ENCODE measurements at regions not wholly inside any gene's neighbourhood (a gene's known extent, or its start where the extent isn't known, plus 50 kb on each side); places are given as distances from the start of the nearest gene placed in this dataset.
A peak's percentile ranks its signal among the peaks of the same experiment; 100 is the strongest.
"Not testable (repeated sequence)": the region's sequence is repeated elsewhere in the genome, so short reads cannot be mapped to it uniquely, and the experiment has no call there.

- H3K27ac Mint-ChIP-seq, H3K9me3 Mint-ChIP-seq, H3K4me1 Mint-ChIP-seq, H3K36me3 Mint-ChIP-seq, POLR2A ChIA-PET, H3K4me3 Mint-ChIP-seq, CTCF ChIA-PET: not testable (repeated sequence)
- peaks cover 47% of the 10 kb centered on the region for H3K27me3 Mint-ChIP-seq (ENCODE audit: low read depth)
- peak; percentile 74 for DNase-seq (ENCODE audit: low spot score)
- peak; percentile 37 for ATAC-seq
Measured at GRCh38 chr9:41269054-41269453, 79.9 kb upstream of the ZNG1F start.

- H3K4me3 Mint-ChIP-seq, result peak overlapping the region; percentile 49
- DNase-seq (ENCODE audit: low spot score) (peak; percentile 26), ATAC-seq (peak; percentile 59)
- POLR2A ChIA-PET, H3K36me3 Mint-ChIP-seq, CTCF ChIA-PET, H3K4me1 Mint-ChIP-seq, H3K27ac Mint-ChIP-seq, H3K9me3 Mint-ChIP-seq: not testable (repeated sequence)
- H3K27me3 Mint-ChIP-seq (ENCODE audit: low read depth), result peaks cover 40% of the 10 kb centered on the region
Measured at GRCh38 chr9:41266602-41267001, 77.5 kb upstream of the ZNG1F start.

DNA sequence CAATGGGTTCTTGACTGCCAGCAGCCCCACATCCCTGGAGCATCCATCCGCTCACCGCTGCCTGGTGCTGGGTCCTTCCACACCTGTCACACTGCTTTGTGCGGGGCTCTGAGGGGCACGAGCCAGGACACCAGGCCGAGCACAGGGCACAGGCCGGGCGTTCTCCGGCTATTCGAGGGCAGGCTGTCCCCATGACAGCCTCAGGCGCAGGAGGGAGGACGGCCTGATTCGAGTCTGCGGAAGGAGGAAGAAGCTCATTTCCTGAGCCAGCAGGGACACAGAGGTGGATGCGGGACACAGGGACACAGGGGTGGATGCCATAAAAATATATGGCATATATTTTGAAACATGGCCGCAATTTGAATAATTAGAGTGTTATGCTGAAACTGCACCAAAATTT, 76.9 kb upstream of the ZNG1F start:
- H3K27me3 Mint-ChIP-seq (ENCODE audit: low read depth), result peaks cover 34% of the 10 kb centered on the region
- CTCF ChIA-PET, POLR2A ChIA-PET, H3K27ac Mint-ChIP-seq, H3K36me3 Mint-ChIP-seq, H3K9me3 Mint-ChIP-seq, H3K4me1 Mint-ChIP-seq: not testable (repeated sequence)
- DNase-seq (ENCODE audit: low spot score), result peak; percentile 66
- H3K4me3 Mint-ChIP-seq, result peak overlapping the region; percentile 43; the same call in 1 of the 2 replicates
- peak; percentile 91 for ATAC-seq

GRCh38 chr9:41251973-41252372, 62.9 kb upstream of the ZNG1F start:
- H3K27ac Mint-ChIP-seq; ATAC-seq; H3K4me3 Mint-ChIP-seq; POLR2A ChIA-PET; H3K4me1 Mint-ChIP-seq; CTCF ChIA-PET; H3K27me3 Mint-ChIP-seq (ENCODE audit: low read depth); DNase-seq (ENCODE audit: low spot score): not testable (repeated sequence)
- peaks cover 52% of the 10 kb centered on the region for H3K9me3 Mint-ChIP-seq
- H3K36me3 Mint-ChIP-seq, result peaks cover 45% of the 10 kb centered on the region

- Mint-ChIP-seq H3K27me3 (ENCODE audit: low read depth) (peaks cover 13% of the 10 kb centered on the region), H3K9me3 (peaks cover 58% of the 10 kb centered on the region), H3K36me3 (peaks cover 50% of the 10 kb centered on the region)
- H3K4me3 Mint-ChIP-seq; CTCF ChIA-PET; DNase-seq (ENCODE audit: low spot score); ATAC-seq; H3K4me1 Mint-ChIP-seq; POLR2A ChIA-PET; H3K27ac Mint-ChIP-seq: not testable (repeated sequence)
Measured at GRCh38 chr9:41251101-41251500, 62.0 kb upstream of the ZNG1F start.

DNA sequence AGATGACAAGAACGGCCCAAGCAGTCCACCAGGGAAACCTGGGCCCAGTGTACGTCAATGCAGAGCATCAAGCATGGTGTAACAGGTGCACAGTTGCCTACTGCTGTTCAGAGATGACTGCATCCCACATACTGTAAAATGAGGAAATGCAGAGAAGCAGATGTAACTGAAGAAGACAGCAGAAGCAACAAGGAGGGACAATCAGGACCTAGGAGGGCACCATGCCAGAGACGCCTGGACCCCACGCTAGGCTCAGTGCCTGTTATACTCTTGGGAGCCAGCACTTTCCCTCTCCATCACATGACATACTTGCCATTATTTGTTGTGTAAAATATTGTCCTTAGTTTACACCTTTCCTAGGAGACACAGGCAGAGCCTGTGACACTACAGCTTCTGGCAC, 57.6 kb upstream of the ZNG1F start:
- peaks cover 49% of the 10 kb centered on the region for H3K9me3 Mint-ChIP-seq

More for the DNA sequence above, 57.6 kb upstream of the ZNG1F start:
- H3K27ac Mint-ChIP-seq; CTCF ChIA-PET; H3K4me1 Mint-ChIP-seq; DNase-seq (ENCODE audit: low spot score); H3K4me3 Mint-ChIP-seq; ATAC-seq; POLR2A ChIA-PET: not testable (repeated sequence)
- H3K27me3 Mint-ChIP-seq (ENCODE audit: low read depth), result peaks cover 10% of the 10 kb centered on the region
- peaks cover 45% of the 10 kb centered on the region for H3K36me3 Mint-ChIP-seq

All from WTC11 (cell line).